Activated T-helper 2 cell treated with anti-CD3 and anti-CD28 coated beads, Interferon-gamma antibody, Interleukin-2, Interleukin-4, amounts not matched to agents 10 μg/mL and 5 μg/mL and 100 μg/mL, durations not matched to agents 14 hours and 24 hours and 36 hours (primary cell): ENCODE measurements at regions not wholly inside any gene's neighbourhood (a gene's known extent, or its start where the extent isn't known, plus 50 kb on each side); places are given as distances from the start of the nearest gene placed in this dataset.
"Not testable (repeated sequence)": the region's sequence is repeated elsewhere in the genome, so short reads cannot be mapped to it uniquely, and the experiment has no call there.

Source experiments
- DNase-seq: peaks from one replicate; pipeline ENCODE4 v3.0.0; 2021; ENCODE audit warnings: low spot score
- H3K27ac Mint-ChIP-seq: one replicate; pipeline ENCODE4 v1.8.0; 2021; ENCODE audit warnings: mixed read lengths
- H3K27me3 Mint-ChIP-seq: one replicate; pipeline ENCODE4 v1.8.0; 2021; ENCODE audit warnings: low read depth, mixed read lengths
- H3K36me3 Mint-ChIP-seq: one replicate; pipeline ENCODE4 v1.8.0; 2021; ENCODE audit warnings: low read depth, mixed read lengths
- H3K4me1 Mint-ChIP-seq: one replicate; pipeline ENCODE4 v1.8.0; 2021; ENCODE audit warnings: low read depth, mixed read lengths
- H3K4me3 Mint-ChIP-seq: one replicate; pipeline ENCODE4 v1.8.0; 2021; ENCODE audit warnings: low read depth, mild to moderate bottlenecking, moderate library complexity, mixed read lengths
- H3K9me3 Mint-ChIP-seq: one replicate; pipeline ENCODE4 v1.8.0; 2021; ENCODE audit warnings: mixed read lengths
- intact Hi-C: fragments of 100-400 bp; cut with micrococcal nuclease; formaldehyde crosslinking; loops from one replicate; pipeline ENCODE4 v1.15.1; 2023

- Mint-ChIP-seq H3K4me1 (no peaks in the 10 kb centered on the region), H3K9me3 (peaks cover 10% of the 10 kb centered on the region), H3K4me3 (no peak overlapping the region), H3K36me3 (peaks cover 3% of the 10 kb centered on the region), H3K27me3 (no peaks in the 10 kb centered on the region), H3K27ac (no peak overlapping the region)
- DNase-seq: no peak
- intact Hi-C loops: no loop called here
These were observed 55.2 kb downstream of the RTL3 start for GRCh38 chrX:78603908-78604307.

- Mint-ChIP-seq H3K27me3 (no peaks in the 10 kb centered on the region), H3K27ac (no peak overlapping the region), H3K9me3 (peaks cover 29% of the 10 kb centered on the region), H3K36me3 (peaks cover 4% of the 10 kb centered on the region), H3K4me3 (no peak overlapping the region), H3K4me1 (peaks cover 5% of the 10 kb centered on the region)
- intact Hi-C loops: no loop called here
- DNase-seq: no peak
These were observed 63.1 kb downstream of the RTL3 start for GRCh38 chrX:78595901-78596502.

- H3K36me3 Mint-ChIP-seq: peaks cover 4% of the 10 kb centered on the region
- peaks cover 5% of the 10 kb centered on the region for H3K4me1 Mint-ChIP-seq
- peaks cover 23% of the 10 kb centered on the region for H3K9me3 Mint-ChIP-seq
- no peaks in the 10 kb centered on the region for H3K27me3 Mint-ChIP-seq
- no peak overlapping the region for H3K27ac Mint-ChIP-seq
- no peak for DNase-seq
- H3K4me3 Mint-ChIP-seq: no peak overlapping the region
- intact Hi-C loops: no loop called here
These were observed 65.4 kb downstream of the RTL3 start for GRCh38 chrX:78593701-78594100.

GRCh38 chrX:78592030-78592429 is 67.1 kb downstream of the RTL3 start:
- Mint-ChIP-seq H3K27me3 (no peaks in the 10 kb centered on the region), H3K27ac (no peak overlapping the region), H3K4me3 (no peak overlapping the region), H3K4me1 (peaks cover 5% of the 10 kb centered on the region), H3K9me3 (peaks cover 23% of the 10 kb centered on the region), H3K36me3 (peaks cover 4% of the 10 kb centered on the region)
- no peak for DNase-seq
- intact Hi-C loops: no loop called here

- no peak overlapping the region for H3K4me3 Mint-ChIP-seq
- no peaks in the 10 kb centered on the region for H3K27me3 Mint-ChIP-seq
- intact Hi-C loops: no loop called here
- no peaks in the 10 kb centered on the region for H3K9me3 Mint-ChIP-seq
- no peak for DNase-seq
- peaks cover 6% of the 10 kb centered on the region for H3K4me1 Mint-ChIP-seq
- no peak overlapping the region for H3K27ac Mint-ChIP-seq
- no peaks in the 10 kb centered on the region for H3K36me3 Mint-ChIP-seq
These were observed 84.8 kb downstream of the RTL3 start for GRCh38 chrX:78574306-78574705.

GRCh38 chrX:78573630-78574029 is 85.5 kb downstream of the RTL3 start:
- DNase-seq: no peak
- Mint-ChIP-seq H3K27ac (no peak overlapping the region), H3K27me3 (no peaks in the 10 kb centered on the region), H3K4me1 (peaks cover 6% of the 10 kb centered on the region), H3K4me3 (no peak overlapping the region), H3K9me3 (no peaks in the 10 kb centered on the region), H3K36me3 (no peaks in the 10 kb centered on the region)
- intact Hi-C loops: no loop called here

GRCh38 chrX:78571849-78572248 is 87.3 kb downstream of the RTL3 start:
- Mint-ChIP-seq H3K36me3 (no peaks in the 10 kb centered on the region), H3K27me3 (no peaks in the 10 kb centered on the region)
- no peak for DNase-seq

GRCh38 chrX:78555401-78555980 is 103.6 kb downstream of the RTL3 start:
- H3K27me3 Mint-ChIP-seq: no peaks in the 10 kb centered on the region
- no peak for DNase-seq
- H3K27ac Mint-ChIP-seq: peak overlapping the region; percentile 38
- no peak overlapping the region for H3K4me3 Mint-ChIP-seq
- H3K9me3 Mint-ChIP-seq: peaks cover 3% of the 10 kb centered on the region
- intact Hi-C loops: loop anchor here (1.0 to 10.0 kb wide), 4 partner anchors 331 to 857 kb away; partner anchors contain the start of gene P2RY10
- H3K36me3 Mint-ChIP-seq: peaks cover 3% of the 10 kb centered on the region
- H3K4me1 Mint-ChIP-seq: peaks cover 5% of the 10 kb centered on the region

More at GRCh38 chrX:78571849-78572248, 87.3 kb downstream of the RTL3 start:
- Mint-ChIP-seq H3K4me3 (no peak overlapping the region), H3K27ac (no peak overlapping the region), H3K9me3 (peaks cover 4% of the 10 kb centered on the region), H3K4me1 (peaks cover 11% of the 10 kb centered on the region)
- intact Hi-C loops: no loop called here

GRCh38 chrX:78552628-78553027 is 106.5 kb downstream of the RTL3 start:
- DNase-seq, H3K4me3 Mint-ChIP-seq, H3K27ac Mint-ChIP-seq, H3K27me3 Mint-ChIP-seq, H3K4me1 Mint-ChIP-seq: not testable (repeated sequence)
- Mint-ChIP-seq H3K36me3 (peaks cover 14% of the 10 kb centered on the region), H3K9me3 (peaks cover 14% of the 10 kb centered on the region)
- intact Hi-C loops: loop anchor here (10.0 kb wide), 1 partner anchor 392 kb away; the partner anchor contains the start of gene P2RY10

- Mint-ChIP-seq H3K36me3 (peaks cover 30% of the 10 kb centered on the region), H3K27me3 (no peaks in the 10 kb centered on the region), H3K4me3 (no peak overlapping the region), H3K9me3 (peaks cover 38% of the 10 kb centered on the region), H3K27ac (no peak overlapping the region), H3K4me1 (peaks cover 3% of the 10 kb centered on the region)
- intact Hi-C loops: no loop called here
- DNase-seq: no peak
These were observed 111.1 kb downstream of the RTL3 start for GRCh38 chrX:78548012-78548411.

- intact Hi-C loops: no loop called here
These were observed 113.9 kb downstream of the RTL3 start for GRCh38 chrX:78545233-78545632.

GRCh38 chrX:78543281-78543680 is 115.8 kb downstream of the RTL3 start:
- no peak overlapping the region for H3K4me3 Mint-ChIP-seq
- no peaks in the 10 kb centered on the region for H3K27me3 Mint-ChIP-seq
- no peak overlapping the region for H3K27ac Mint-ChIP-seq
- H3K9me3 Mint-ChIP-seq: peaks cover 63% of the 10 kb centered on the region
- H3K36me3 Mint-ChIP-seq: peaks cover 42% of the 10 kb centered on the region
- intact Hi-C loops: no loop called here
- peaks cover 2% of the 10 kb centered on the region for H3K4me1 Mint-ChIP-seq
- no peak for DNase-seq

More at GRCh38 chrX:78545233-78545632, 113.9 kb downstream of the RTL3 start:
- H3K27ac Mint-ChIP-seq: no peak overlapping the region
- no peak overlapping the region for H3K4me3 Mint-ChIP-seq
- DNase-seq: no peak
- H3K36me3 Mint-ChIP-seq: peaks cover 47% of the 10 kb centered on the region
- H3K9me3 Mint-ChIP-seq: peaks cover 62% of the 10 kb centered on the region
- H3K27me3 Mint-ChIP-seq: no peaks in the 10 kb centered on the region
- peaks cover 2% of the 10 kb centered on the region for H3K4me1 Mint-ChIP-seq

GRCh38 chrX:78540171-78540570 is 119.0 kb downstream of the RTL3 start:
- Mint-ChIP-seq H3K27ac (no peak overlapping the region), H3K9me3 (peaks cover 56% of the 10 kb centered on the region), H3K27me3 (no peaks in the 10 kb centered on the region), H3K4me3 (no peak overlapping the region), H3K4me1 (peaks cover 2% of the 10 kb centered on the region), H3K36me3 (peaks cover 38% of the 10 kb centered on the region)
- no peak for DNase-seq
- intact Hi-C loops: no loop called here
